MM.1S (cell line): ENCODE measurements at regions not wholly inside any gene's neighbourhood (a gene's known extent, or its start where the extent isn't known, plus 50 kb on each side); places are given as distances from the start of the nearest gene placed in this dataset.

Experiments
- DNase-seq: peaks from one replicate; pipeline ENCODE4 v3.0.0-alpha.2; 2015
- H2AFZ ChIP-seq: fragments of 300-600 bp; sonication (generic); 2 replicates; pipeline ENCODE4 v1.6.0; 2016; ENCODE audit warnings: antibody characterized with exemption, low read length
- H3F3A ChIP-seq: fragments of 300-600 bp; sonication (generic); 2 replicates; pipeline ENCODE4 v1.6.1; 2016; ENCODE audit warnings: mild to moderate bottlenecking, antibody characterized with exemption, low read length, moderate library complexity, mixed read lengths; ENCODE audit not compliant: insufficient read depth
- H3K27ac ChIP-seq: fragments of 300-600 bp; sonication (generic); 2 replicates; pipeline ENCODE4 v1.5.1; 2016; ENCODE audit warnings: mild to moderate bottlenecking, low read length
- H3K27me3 ChIP-seq: fragments of 300-600 bp; sonication (generic); replicated peaks from 2 replicates; pipeline ENCODE4 v1.6.0; 2016; ENCODE audit warnings: low read length; ENCODE audit not compliant: insufficient read depth
- H3K36me3 ChIP-seq: fragments of 300-600 bp; sonication (generic); replicated peaks from 2 replicates; pipeline ENCODE4 v1.6.1; 2016; ENCODE audit warnings: mild to moderate bottlenecking, low read length, mixed read lengths; ENCODE audit not compliant: insufficient read depth
- H3K4me1 ChIP-seq: fragments of 300-600 bp; sonication (generic); 2 replicates; pipeline ENCODE4 v1.6.1; 2016; ENCODE audit warnings: low read length, mixed read lengths
- H3K4me2 ChIP-seq: fragments of 300-600 bp; sonication (generic); 2 replicates; pipeline ENCODE4 v1.6.0; 2016; ENCODE audit warnings: low read depth, low read length
- H3K4me3 ChIP-seq: fragments of 300-600 bp; sonication (generic); 2 replicates; pipeline ENCODE4 v1.5.1; 2016; ENCODE audit warnings: low read length, mixed read lengths
- H3K79me2 ChIP-seq: fragments of 300-600 bp; sonication (generic); 2 replicates; pipeline ENCODE4 v1.6.1; 2016; ENCODE audit warnings: mixed run types, low read length, mixed read lengths
- H3K9ac ChIP-seq: fragments of 300-600 bp; sonication (generic); 2 replicates; pipeline ENCODE4 v1.6.1; 2016; ENCODE audit warnings: low read length, mixed read lengths
- H3K9me2 ChIP-seq: fragments of 300-600 bp; sonication (generic); replicated peaks from 2 replicates; pipeline ENCODE4 v1.6.1; 2016; ENCODE audit warnings: mild to moderate bottlenecking, low read length, mixed read lengths; ENCODE audit not compliant: insufficient read depth
- H3K9me3 ChIP-seq: fragments of 300-600 bp; sonication (generic); replicated peaks from 2 replicates; pipeline ENCODE4 v1.6.1; 2016; ENCODE audit warnings: mild to moderate bottlenecking, low read length, mixed read lengths; ENCODE audit not compliant: insufficient read depth
- H4K20me1 ChIP-seq: fragments of 300-600 bp; sonication (generic); 2 replicates; pipeline ENCODE4 v1.6.1; 2016; ENCODE audit warnings: mild to moderate bottlenecking, low read length, moderate library complexity, mixed read lengths; ENCODE audit not compliant: insufficient read depth
- EZH2 ChIP-seq: fragments of 300-600 bp; sonication (generic); optimal IDR thresholded peaks from 2 replicates; pipeline ENCODE3; 2017; ENCODE audit warnings: low read depth, mild to moderate bottlenecking, antibody characterized with exemption, low read length, mixed read lengths
- EZH2phosphoT487 ChIP-seq: fragments of 300-600 bp; sonication (generic); IDR thresholded peaks from 2 replicates; pipeline ENCODE4 v1.6.1; 2018; ENCODE audit warnings: antibody characterized with exemption, low read length
- TF ChIP-seq, protein P1 (sequence below): fragments of 300-600 bp; sonication (generic); IDR thresholded peaks from 2 replicates; pipeline ENCODE4 v1.5.1; 2016; ENCODE audit warnings: antibody characterized with exemption, low read length, mixed read lengths

DNA sequence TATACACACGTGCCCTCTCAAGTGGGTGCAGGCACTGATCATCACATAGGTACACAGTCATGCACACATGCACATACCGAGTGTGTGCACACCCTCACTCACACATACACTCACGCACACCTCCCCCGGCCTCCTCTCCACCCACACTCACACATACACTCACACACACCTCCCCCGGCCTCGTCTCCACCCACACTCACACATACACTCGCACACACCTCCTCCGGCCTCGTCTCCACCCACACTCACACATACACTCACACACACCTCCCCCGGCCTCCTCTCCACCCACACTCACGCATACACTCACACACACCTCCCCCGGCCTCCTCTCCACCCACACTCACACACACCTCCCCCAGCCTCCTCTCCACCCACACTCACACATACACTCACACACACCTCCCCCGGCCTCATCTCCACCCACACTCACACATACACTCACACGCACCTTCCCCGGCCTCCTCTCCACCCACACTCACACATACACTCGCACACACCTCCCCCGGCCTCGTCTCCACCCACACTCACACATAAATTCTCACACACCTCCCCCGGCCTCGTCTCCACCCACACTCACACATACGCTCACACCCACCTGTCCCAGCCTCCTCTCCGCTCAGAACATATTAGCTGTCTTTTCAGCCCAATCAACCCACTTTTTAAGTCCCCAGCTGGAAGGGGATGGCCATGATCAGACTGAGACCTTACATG is 105.2 kb upstream of the VSTM2B start:
- H2AFZ ChIP-seq, result no peak overlapping the region
- H3K4me3 ChIP-seq, result no peak overlapping the region
- no peak overlapping the region for H3K27ac ChIP-seq
- no peaks in the 10 kb centered on the region for H3K79me2 ChIP-seq
- no peaks in the 10 kb centered on the region for H3K9me2 ChIP-seq
- no peaks in the 10 kb centered on the region for H4K20me1 ChIP-seq
- H3K9me3 ChIP-seq, result no peaks in the 10 kb centered on the region
- no peak overlapping the region for H3K9ac ChIP-seq
- H3K4me1 ChIP-seq, result no peaks in the 10 kb centered on the region
- H3K4me2 ChIP-seq, result no peak overlapping the region
- no peaks in the 10 kb centered on the region for H3F3A ChIP-seq
- DNase-seq, result no peak
- no peaks in the 10 kb centered on the region for H3K36me3 ChIP-seq
- H3K27me3 ChIP-seq, result no peaks in the 10 kb centered on the region; the same call in 1 of the 2 replicates
- TF ChIP-seq EZH2phosphoT487, result no peak
- TF ChIP-seq, protein P1, sequence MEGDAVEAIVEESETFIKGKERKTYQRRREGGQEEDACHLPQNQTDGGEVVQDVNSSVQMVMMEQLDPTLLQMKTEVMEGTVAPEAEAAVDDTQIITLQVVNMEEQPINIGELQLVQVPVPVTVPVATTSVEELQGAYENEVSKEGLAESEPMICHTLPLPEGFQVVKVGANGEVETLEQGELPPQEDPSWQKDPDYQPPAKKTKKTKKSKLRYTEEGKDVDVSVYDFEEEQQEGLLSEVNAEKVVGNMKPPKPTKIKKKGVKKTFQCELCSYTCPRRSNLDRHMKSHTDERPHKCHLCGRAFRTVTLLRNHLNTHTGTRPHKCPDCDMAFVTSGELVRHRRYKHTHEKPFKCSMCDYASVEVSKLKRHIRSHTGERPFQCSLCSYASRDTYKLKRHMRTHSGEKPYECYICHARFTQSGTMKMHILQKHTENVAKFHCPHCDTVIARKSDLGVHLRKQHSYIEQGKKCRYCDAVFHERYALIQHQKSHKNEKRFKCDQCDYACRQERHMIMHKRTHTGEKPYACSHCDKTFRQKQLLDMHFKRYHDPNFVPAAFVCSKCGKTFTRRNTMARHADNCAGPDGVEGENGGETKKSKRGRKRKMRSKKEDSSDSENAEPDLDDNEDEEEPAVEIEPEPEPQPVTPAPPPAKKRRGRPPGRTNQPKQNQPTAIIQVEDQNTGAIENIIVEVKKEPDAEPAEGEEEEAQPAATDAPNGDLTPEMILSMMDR, result no peak
- TF ChIP-seq EZH2, result no peak

- no peaks in the 10 kb centered on the region for H3F3A ChIP-seq
- H2AFZ ChIP-seq, result no peak overlapping the region
- H3K27me3 ChIP-seq, result no peaks in the 10 kb centered on the region; the same call in 1 of the 2 replicates
- DNase-seq, result no peak
- TF ChIP-seq EZH2phosphoT487 (no peak), EZH2 (no peak)
- TF ChIP-seq, protein P1, result no peak
- H3K79me2 ChIP-seq, result no peaks in the 10 kb centered on the region
- no peaks in the 10 kb centered on the region for H3K36me3 ChIP-seq
- H3K4me1 ChIP-seq, result no peaks in the 10 kb centered on the region
- no peaks in the 10 kb centered on the region for H4K20me1 ChIP-seq
- H3K4me3 ChIP-seq, result no peak overlapping the region
- H3K27ac ChIP-seq, result no peak overlapping the region
- no peak overlapping the region for H3K4me2 ChIP-seq
- no peak overlapping the region for H3K9ac ChIP-seq
- no peaks in the 10 kb centered on the region for H3K9me3 ChIP-seq
- no peaks in the 10 kb centered on the region for H3K9me2 ChIP-seq
Observed at GRCh38 chr19:29421196-29421545, 104.6 kb upstream of the VSTM2B start.

GRCh38 chr19:29422047-29422446 is 103.7 kb upstream of the VSTM2B start:
- Histone ChIP-seq H3K27me3 (no peaks in the 10 kb centered on the region; the same call in 1 of the 2 replicates), H3F3A (no peaks in the 10 kb centered on the region), H3K36me3 (no peaks in the 10 kb centered on the region), H2AFZ (no peak overlapping the region), H3K9me2 (no peaks in the 10 kb centered on the region), H3K9me3 (no peaks in the 10 kb centered on the region), H3K4me3 (no peak overlapping the region), H3K4me2 (no peak overlapping the region), H3K79me2 (no peaks in the 10 kb centered on the region), H4K20me1 (no peaks in the 10 kb centered on the region), H3K9ac (no peak overlapping the region), H3K4me1 (no peaks in the 10 kb centered on the region), H3K27ac (no peak overlapping the region)
- TF ChIP-seq EZH2phosphoT487 (no peak), EZH2 (no peak)
- TF ChIP-seq, protein P1, result no peak
- no peak for DNase-seq
